NCI-H748 (cell line): ENCODE measurements at regions not wholly inside any gene's neighbourhood (a gene's known extent, or its start where the extent isn't known, plus 50 kb on each side); places are given as distances from the start of the nearest gene placed in this dataset.

Source experiments
- DNase-seq: peaks from one replicate; lab custom pipeline; 2025; ENCODE audit not compliant: unreplicated experiment; lab: John Stamatoyannopoulos, UW

- DNase-seq, result no peak
These were observed 58.8 kb downstream of the SPRY1 start for GRCh38 chr4:123455360-123455759.

GRCh38 chr4:123462007-123462406, 65.4 kb downstream of the SPRY1 start:
- no peak for DNase-seq

GRCh38 chr4:123463869-123464268, 67.3 kb downstream of the SPRY1 start:
- DNase-seq, result no peak

- no peak for DNase-seq
These were observed 68.8 kb downstream of the SPRY1 start for GRCh38 chr4:123465416-123465815.

GRCh38 chr4:123466080-123466785, 69.6 kb downstream of the SPRY1 start:
- DNase-seq, result no peak

- no peak for DNase-seq
These were observed 72.0 kb downstream of the SPRY1 start for GRCh38 chr4:123468479-123469031.

GRCh38 chr4:123469245-123469644, 72.7 kb downstream of the SPRY1 start:
- no peak for DNase-seq

- DNase-seq, result no peak
These were observed 73.1 kb downstream of the SPRY1 start for GRCh38 chr4:123469696-123470095.

- no peak for DNase-seq
These were observed 74.0 kb downstream of the SPRY1 start for GRCh38 chr4:123470640-123471039.

- no peak for DNase-seq
These were observed 75.2 kb downstream of the SPRY1 start for GRCh38 chr4:123471655-123472369.

- DNase-seq, result no peak
These were observed 78.2 kb downstream of the SPRY1 start for GRCh38 chr4:123474817-123475216.

- no peak for DNase-seq
These were observed 79.5 kb downstream of the SPRY1 start for GRCh38 chr4:123476089-123476488.

- no peak for DNase-seq
These were observed 81.2 kb downstream of the SPRY1 start for GRCh38 chr4:123477711-123478209.

GRCh38 chr4:123478859-123479345, 82.3 kb downstream of the SPRY1 start:
- DNase-seq, result no peak

GRCh38 chr4:123479944-123480343, 83.3 kb downstream of the SPRY1 start:
- DNase-seq, result no peak

GRCh38 chr4:123480706-123481418, 84.3 kb downstream of the SPRY1 start:
- no peak for DNase-seq

GRCh38 chr4:123481717-123482116, 85.1 kb downstream of the SPRY1 start:
- DNase-seq, result no peak

GRCh38 chr4:123484291-123484926, 87.8 kb downstream of the SPRY1 start:
- peak; percentile 72 for DNase-seq

GRCh38 chr4:123485601-123486000, 89.0 kb downstream of the SPRY1 start:
- no peak for DNase-seq

- no peak for DNase-seq
These were observed 92.3 kb downstream of the SPRY1 start for GRCh38 chr4:123488916-123489315.

GRCh38 chr4:123495530-123495929, 98.9 kb downstream of the SPRY1 start:
- DNase-seq, result no peak
